C1 segment of cervical spinal cord (tissue), 14 donors: ENCODE measurements at regions not wholly inside any gene's neighbourhood (a gene's known extent, or its start where the extent isn't known, plus 50 kb on each side); places are given as distances from the start of the nearest gene placed in this dataset.
A peak's percentile ranks its signal among the peaks of the same experiment; 100 is the strongest.
"Not testable (repeated sequence)": the region's sequence is repeated elsewhere in the genome, so short reads cannot be mapped to it uniquely, and the experiment has no call there.

ENCODE experiments used
- DNase-seq, 14 donors: peaks; one replicate each; lab custom pipeline; 2025; lab: John Stamatoyannopoulos, UW

- no peak for DNase-seq
Measured at GRCh38 chr6:156451726-156452125, 325.5 kb upstream of the ARID1B start.

- DNase-seq: no peak
Measured at GRCh38 chr6:156451088-156451487, 326.1 kb upstream of the ARID1B start.

DNA sequence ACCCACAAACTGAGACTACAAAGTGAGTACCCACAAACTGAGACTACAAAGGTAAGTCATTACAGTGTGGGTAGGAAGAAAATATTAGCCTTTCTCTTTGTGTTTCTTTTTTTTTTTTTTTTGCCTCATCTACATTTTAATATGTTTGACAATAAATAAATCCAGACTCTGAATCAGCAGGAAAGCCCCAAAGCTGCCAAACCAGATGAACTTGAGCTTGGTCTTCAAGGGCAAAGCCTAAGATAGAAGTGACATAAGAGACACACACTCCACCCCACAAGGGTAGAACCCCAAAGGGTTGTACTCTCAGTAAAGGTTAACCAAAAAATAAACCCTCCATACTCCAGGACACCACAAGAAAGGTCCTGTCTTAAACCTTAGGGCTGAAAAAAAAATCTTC is 326.8 kb upstream of the ARID1B start:
- DNase-seq: no peak

DNA sequence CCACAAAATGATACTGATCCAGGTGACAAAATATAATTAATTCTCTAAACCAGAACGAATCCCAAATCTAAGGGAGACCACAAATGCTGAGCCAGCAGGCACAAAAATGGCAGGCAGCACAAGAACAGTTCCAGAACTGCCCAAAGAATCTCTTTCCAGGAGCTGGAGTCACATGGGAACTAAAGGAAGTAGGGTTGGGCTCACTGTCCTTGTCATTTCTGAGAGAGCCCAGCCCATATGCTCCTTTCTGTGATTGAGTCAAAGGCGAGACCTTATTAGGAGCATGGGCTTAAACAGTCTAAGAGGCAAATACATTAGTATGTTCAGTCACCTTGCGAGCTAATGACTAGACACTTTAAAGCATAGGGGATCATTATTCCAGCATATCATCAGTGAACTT is 327.6 kb upstream of the ARID1B start:
- DNase-seq: peak in 1 of 14 donors; percentile 50

DNA sequence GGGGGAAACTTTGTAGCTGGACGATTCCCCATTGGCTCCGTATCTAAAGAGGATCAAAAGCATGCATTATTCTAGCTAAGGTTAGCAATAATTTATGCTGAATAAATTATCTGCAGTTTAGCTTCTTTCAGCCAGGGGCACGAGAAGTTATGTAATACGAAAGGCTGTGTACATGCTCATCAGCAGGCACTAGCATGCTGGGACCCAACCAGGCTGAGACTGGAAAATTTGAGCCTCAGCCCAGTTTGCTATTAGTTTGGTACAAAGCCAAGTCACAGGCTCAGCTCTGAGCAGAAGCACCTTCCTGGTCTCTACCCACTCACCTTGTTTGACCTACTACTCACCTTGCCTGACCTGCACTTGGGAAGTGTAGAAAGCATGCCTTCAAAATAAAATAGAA is 328.1 kb upstream of the ARID1B start:
- DNase-seq: peak in 2 of 14 donors; percentile 17 to 86

DNA sequence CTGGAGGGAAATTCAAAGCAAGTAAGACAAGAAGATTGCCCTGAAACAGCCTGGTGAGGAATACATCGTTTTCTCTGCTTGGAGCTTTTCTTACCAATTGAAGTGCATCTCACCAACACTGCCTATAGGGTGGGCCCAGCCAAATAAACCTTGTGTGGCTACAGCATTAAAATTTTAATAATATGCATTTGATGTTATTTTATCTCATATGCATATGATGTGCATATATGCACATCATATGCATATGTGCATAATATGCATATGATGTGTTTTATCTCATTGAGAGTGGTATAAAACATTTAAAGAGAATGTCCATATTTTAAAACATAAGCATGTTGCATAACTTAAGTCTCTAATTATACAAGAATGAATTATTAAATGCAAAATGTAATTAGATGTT is 328.6 kb upstream of the ARID1B start:
- DNase-seq: no peak

DNA sequence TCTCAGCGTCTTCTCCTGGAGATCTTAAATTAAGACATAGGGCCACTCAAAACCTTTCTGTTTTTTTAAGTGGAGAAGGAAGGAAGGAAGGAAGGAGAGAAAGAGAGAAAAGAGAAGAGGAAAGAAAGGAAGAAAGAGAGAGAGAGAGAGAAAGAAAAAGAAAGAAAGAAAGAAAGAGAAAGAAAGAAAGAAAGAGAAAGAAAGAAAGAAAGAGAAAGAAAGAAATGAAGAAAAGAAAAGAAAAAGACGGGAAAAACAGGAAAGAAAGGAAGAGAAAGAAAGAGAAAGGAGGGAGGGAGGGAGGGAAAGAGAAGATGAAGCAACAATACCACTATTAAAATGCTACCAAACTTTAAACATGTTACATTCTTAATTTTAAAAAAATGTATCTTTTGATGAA is 336.5 kb upstream of the ARID1B start:
- no peak for DNase-seq

GRCh38 chr6:156438350-156438923 is 338.7 kb upstream of the ARID1B start:
- DNase-seq: no peak

- DNase-seq: no peak
Measured at GRCh38 chr6:156437121-156437879, 339.9 kb upstream of the ARID1B start.

- no peak for DNase-seq
Measured at GRCh38 chr6:156434795-156435190, 342.4 kb upstream of the ARID1B start.

DNA sequence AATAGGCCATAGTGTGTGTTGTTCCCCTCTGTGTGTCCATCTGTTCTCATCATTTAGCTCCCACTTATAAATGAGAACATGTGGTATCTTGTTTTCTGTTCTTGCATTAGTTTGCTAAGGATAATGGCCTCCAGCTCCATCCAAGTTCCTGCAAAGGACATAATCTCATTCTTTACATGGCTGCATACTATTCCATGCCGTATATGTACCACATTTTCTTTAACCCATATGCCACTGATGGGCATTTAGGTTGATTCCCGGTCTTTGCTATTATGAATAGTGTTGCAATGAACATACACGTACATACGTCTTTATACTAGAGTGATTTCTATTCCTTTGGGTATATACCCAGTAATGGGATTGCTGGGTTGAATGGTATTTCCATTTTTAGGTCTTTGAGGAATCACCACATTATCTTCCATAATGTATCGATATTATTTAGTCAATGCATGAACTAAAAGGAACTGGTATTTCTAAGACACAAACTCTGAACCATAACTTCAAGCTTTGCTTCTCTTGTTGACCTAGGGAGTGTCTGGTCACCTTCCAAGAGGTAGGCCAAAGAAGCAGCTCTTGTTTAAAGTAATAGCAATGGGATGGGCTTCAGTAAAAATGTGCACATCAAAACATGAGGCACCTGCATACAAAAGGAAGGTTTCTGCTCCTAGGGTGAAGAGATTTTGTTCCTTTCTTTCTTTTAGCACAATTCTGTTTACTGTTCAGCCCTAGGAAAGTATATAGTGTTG is 343.0 kb upstream of the ARID1B start:
- no peak for DNase-seq

DNA sequence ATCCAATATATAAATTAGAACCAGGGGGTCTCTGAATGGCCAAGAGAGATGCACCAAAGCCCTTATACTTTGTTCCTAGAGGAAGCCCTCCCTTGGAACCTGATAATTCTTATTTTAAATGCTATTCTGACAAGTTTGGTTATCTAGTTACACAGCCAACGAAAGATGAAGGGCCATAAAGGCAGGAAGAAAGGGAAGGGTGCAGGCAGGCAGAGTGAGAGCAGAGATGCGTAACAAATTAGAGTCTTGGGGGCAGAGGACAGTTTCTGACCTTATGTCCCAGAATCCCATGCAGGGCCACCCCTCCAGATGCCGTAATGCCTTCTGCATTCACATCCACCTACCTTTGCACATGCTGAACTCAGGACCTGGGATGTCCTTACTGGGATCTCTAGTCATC is 344.6 kb upstream of the ARID1B start:
- no peak for DNase-seq

- DNase-seq: no peak
Measured at GRCh38 chr6:156430386-156430785, 346.8 kb upstream of the ARID1B start.

- DNase-seq: peak in 1 of 14 donors; percentile 4
Measured at GRCh38 chr6:156427345-156427744, 349.8 kb upstream of the ARID1B start.

DNA sequence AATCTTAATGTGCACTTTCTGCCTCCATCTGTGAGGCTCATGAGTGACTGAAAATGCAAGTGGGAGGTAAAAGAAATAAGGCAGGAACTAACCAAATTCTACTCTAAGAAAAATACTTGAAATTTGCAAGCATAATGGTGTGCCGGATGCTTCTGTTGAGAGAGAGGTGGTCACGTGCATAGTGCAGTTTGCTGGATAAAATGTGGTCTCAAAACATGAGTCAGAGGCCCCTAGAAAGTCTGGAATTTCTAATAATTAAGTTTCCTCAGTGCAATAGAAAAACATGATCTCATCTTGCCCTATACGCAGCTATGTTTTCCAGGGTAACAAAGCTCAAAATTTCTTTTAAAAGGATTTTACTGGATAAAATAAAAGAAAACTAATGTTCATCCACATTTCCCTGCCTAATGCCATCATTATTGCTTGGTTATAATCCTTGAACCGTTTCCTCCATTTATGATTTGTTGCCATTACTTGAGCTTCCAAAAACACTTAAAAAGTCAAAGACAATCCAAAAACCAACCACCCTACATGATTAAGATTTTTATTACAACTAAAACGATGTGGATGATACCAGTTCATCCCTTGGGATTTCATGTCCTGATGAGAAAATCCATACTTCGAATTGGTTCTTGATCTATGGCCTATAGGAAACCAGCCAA is 351.7 kb upstream of the ARID1B start:
- DNase-seq: no peak

DNA sequence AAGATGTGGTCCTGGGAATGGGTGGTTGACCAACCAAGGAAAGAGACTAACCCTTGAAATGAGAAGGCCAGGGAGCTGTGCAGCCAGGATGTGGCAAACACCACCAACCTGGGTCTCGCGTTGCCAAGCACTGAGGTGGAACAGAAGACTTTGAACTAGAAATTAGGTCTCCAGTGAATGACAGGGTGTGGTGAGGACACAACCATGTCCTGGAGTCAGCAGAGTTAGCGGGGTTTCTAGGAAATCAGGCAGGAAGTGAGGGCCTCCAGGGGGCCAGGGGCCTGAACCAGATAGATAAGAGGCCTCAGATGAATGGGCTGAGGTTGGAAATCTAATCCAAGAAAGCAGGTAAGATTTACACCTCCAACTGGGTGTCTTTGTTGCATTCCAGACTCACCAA is 353.3 kb upstream of the ARID1B start:
- DNase-seq: no peak

DNA sequence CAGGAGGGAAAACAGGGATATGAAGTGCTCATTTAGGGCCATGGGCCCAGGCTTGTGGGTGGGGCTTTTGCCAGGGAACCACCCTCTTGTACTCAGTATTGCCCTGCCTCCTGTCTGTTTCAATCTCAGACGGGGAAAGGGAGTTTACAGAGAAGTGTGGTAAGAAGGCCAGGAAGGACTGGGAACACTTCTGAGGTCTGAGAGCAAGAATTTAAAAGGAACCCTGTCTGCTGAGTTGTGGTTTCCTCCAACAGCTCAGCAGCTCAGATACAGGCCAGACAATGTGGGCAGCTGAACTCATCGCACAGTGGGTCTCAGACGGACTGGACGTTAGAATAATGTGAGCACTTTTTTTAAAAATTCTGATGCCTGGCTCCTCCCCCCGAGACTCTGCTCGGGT is 354.1 kb upstream of the ARID1B start:
- DNase-seq: no peak

DNA sequence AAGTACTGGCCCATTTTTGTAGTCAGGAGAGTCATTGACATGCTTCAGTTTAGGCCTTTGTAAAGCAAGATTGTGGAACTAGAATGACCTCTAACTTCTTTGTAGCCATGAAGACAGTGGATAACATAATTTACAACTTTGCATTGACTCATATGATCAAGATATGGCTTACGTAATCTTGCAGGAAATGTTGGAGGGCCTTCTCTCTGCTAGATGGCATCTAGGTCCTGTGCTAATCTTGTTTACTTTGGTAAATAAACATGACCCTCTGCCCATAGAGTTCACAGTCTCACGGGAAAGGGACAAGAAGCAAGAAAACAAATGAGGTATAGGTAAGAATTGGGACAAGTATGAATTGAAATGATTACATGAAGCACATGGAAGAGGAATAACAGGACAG is 355.2 kb upstream of the ARID1B start:
- DNase-seq: no peak

DNA sequence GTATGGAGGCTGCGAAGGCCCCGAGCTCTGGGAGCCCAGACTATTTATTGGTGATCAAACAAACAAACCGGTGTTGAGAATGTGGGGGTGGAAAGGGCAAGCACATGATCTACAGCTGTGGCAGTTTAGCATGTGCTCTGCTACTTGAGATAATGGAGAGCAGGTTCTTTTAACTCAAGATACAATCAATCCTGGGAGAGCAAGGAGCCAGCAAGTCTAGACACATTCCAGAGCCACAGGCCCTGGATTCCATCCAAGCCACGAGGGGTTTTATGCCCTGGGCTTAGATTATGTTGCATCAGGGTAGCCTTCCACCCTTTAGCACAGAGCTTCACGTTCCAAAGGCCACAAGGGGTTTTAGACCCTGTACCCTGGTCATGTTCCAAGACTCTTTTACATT is 355.9 kb upstream of the ARID1B start:
- not testable (repeated sequence) for DNase-seq

GRCh38 chr6:156420172-156420993 is 356.8 kb upstream of the ARID1B start:
- DNase-seq: no peak

DNA sequence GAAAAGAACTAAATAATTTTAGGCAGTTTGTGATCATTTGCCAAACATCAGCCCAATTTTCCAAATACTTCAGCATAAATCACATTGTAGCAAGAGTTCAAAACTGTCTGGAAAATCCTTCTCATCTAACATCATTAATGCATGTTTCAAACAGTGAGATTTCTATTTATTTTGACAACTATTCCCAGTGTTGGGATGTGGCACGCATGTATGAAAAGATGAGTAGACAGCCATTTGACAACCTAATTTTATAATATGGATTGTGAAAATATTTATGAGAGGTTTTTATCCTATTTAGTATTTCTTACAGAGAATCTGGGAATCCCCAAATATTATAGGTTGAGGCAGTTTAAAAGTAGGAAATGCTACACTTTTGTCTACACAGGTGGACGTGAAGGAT is 357.6 kb upstream of the ARID1B start:
- DNase-seq: no peak
